BE2C (cell line): ENCODE measurements at regions not wholly inside any gene's neighbourhood (a gene's known extent, or its start where the extent isn't known, plus 50 kb on each side); places are given as distances from the start of the nearest gene placed in this dataset.

Source experiments
- DNase-seq: peaks from one replicate; pipeline ENCODE4 v3.0.0-alpha.2; 2020
- H3K27me3 ChIP-seq: fragments of 250-450 bp; sonication (Bioruptor Pico); 2 replicates; pipeline ENCODE4 v1.5.1; 2020; ENCODE audit warnings: mild to moderate bottlenecking
- H3K36me3 ChIP-seq: fragments of 250-450 bp; sonication (Bioruptor Pico); 2 replicates; pipeline ENCODE4 v1.5.1; 2020; ENCODE audit warnings: mild to moderate bottlenecking
- H3K4me1 ChIP-seq: fragments of 250-450 bp; sonication (Bioruptor Pico); 2 replicates; pipeline ENCODE4 v1.5.1; 2020
- H3K4me3 ChIP-seq: 2 replicates; pipeline ENCODE4 v1.5.1; 2011; ENCODE audit warnings: low read depth, low read length
- H3K9me3 ChIP-seq: fragments of 250-450 bp; sonication (Bioruptor Pico); 2 replicates; pipeline ENCODE4 v1.5.1; 2020
- CTCF ChIP-seq: IDR thresholded peaks from 2 replicates; pipeline ENCODE4 v1.5.1; 2012; ENCODE audit warnings: mild to moderate bottlenecking, low read depth, low read length

DNA sequence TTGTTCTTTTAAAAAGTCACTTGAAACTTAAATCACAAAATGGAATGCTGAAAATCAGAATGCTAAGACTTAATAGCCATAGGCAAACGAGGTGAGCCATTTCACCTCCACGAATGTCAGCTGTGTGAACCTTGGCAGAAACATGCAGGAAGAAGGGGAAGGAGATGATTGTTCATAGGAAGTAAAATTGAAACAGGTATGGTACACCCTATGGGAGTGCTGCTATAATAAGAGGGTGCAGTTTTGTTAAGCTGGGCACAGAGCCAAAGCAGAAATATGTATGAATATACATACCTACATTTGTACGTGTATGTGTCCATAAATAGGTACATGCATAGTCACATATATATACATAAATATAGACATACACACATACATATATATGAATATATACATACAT is 51.0 kb upstream of the SPINK5 start:
- TF ChIP-seq CTCF = no peak
- no peaks in the 10 kb centered on the region for H3K4me1 ChIP-seq
- H3K9me3 ChIP-seq = no peaks in the 10 kb centered on the region
- DNase-seq = no peak
- no peaks in the 10 kb centered on the region for H3K36me3 ChIP-seq
- H3K4me3 ChIP-seq = no peak overlapping the region
- H3K27me3 ChIP-seq = no peaks in the 10 kb centered on the region

GRCh38 chr5:148011398-148012137 is 52.2 kb upstream of the SPINK5 start:
- Histone ChIP-seq H3K27me3 (no peaks in the 10 kb centered on the region), H3K9me3 (no peaks in the 10 kb centered on the region), H3K4me3 (no peak overlapping the region), H3K4me1 (no peaks in the 10 kb centered on the region), H3K36me3 (no peaks in the 10 kb centered on the region)
- no peak for DNase-seq
- TF ChIP-seq CTCF = no peak

DNA sequence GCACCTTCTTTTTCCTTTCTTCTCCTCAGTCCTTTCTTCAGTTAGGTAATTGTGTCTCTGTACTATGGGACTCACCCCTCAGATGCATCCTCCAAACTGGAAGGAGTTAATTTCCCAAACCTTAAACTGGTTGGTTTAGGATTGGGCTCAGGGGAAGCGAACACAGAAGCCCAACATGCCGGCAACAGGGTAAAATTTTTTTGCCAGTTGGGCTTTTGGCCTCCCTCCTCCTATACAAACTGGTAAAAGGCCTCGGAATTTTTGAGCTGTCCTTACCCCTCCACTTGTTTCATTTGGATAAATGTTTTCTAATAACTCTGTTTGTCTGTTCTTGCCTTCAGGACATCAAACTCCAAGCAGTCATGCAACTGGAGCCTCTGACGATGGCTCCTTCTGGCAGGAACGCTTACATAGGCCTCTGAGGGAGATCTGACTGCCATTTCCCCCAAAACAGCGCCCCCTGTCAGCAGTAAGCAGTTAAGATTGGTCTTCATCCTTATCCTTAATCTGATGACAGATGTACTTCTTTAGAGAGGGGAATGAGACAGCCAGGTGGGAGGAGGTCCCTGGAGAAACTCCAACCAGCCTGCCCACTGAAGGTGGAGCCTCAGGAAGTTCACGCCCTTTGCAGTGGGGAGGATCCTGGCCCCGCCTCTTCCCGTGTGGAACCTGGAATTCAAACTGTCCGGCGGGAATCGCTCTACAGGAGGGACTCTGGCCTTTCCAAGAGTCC is 57.8 kb upstream of the SPINK5 start:
- no peaks in the 10 kb centered on the region for H3K4me1 ChIP-seq
- TF ChIP-seq CTCF = peak; percentile 61
- DNase-seq = peak; percentile 58
- H3K4me3 ChIP-seq = no peak overlapping the region
- no peaks in the 10 kb centered on the region for H3K36me3 ChIP-seq
- no peaks in the 10 kb centered on the region for H3K27me3 ChIP-seq
- no peaks in the 10 kb centered on the region; the same call in 1 of the 2 replicates for H3K9me3 ChIP-seq

DNA sequence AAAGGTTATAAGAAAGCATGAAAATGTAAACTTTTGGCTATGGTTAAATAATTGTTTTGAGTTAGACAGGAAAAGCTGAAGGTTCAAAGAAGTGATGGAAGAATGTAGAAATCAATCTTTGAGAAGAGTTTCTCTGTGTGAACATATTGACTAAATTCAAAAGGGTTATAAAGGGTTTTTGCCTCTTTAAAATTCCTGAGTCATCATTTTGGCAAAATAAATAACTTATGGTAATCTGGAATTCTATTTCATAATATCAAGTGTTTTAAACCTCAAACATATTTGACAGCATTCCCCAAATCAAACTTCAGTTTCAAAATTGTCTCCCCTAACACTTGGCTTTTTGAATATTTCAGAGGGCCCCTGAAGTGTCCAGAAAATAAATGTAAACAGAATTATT is 60.6 kb upstream of the SPINK5 start:
- H3K36me3 ChIP-seq = no peaks in the 10 kb centered on the region
- H3K27me3 ChIP-seq = no peaks in the 10 kb centered on the region
- no peaks in the 10 kb centered on the region; the same call in 1 of the 2 replicates for H3K9me3 ChIP-seq
- DNase-seq = no peak
- no peak for TF ChIP-seq CTCF
- H3K4me1 ChIP-seq = no peaks in the 10 kb centered on the region
- H3K4me3 ChIP-seq = no peak overlapping the region

- no peaks in the 10 kb centered on the region for H3K36me3 ChIP-seq
- DNase-seq = no peak
- no peak overlapping the region for H3K4me3 ChIP-seq
- no peak for TF ChIP-seq CTCF
- H3K9me3 ChIP-seq = no peaks in the 10 kb centered on the region; the same call in 1 of the 2 replicates
- H3K27me3 ChIP-seq = no peaks in the 10 kb centered on the region
- H3K4me1 ChIP-seq = no peaks in the 10 kb centered on the region
These were observed 61.3 kb upstream of the SPINK5 start for GRCh38 chr5:148002451-148002850.

- no peak for TF ChIP-seq CTCF
- H3K27me3 ChIP-seq = no peaks in the 10 kb centered on the region
- H3K4me1 ChIP-seq = no peaks in the 10 kb centered on the region
- no peak overlapping the region for H3K4me3 ChIP-seq
- no peaks in the 10 kb centered on the region for H3K36me3 ChIP-seq
- no peaks in the 10 kb centered on the region; the same call in 1 of the 2 replicates for H3K9me3 ChIP-seq
- DNase-seq = no peak
These were observed 63.7 kb upstream of the SPINK5 start for GRCh38 chr5:148000036-148000435.
